ENCODE measurements at regions not wholly inside any gene's neighbourhood (a gene's known extent, or its start where the extent isn't known, plus 50 kb on each side); places are given as distances from the start of the nearest gene placed in this dataset.

DNA sequence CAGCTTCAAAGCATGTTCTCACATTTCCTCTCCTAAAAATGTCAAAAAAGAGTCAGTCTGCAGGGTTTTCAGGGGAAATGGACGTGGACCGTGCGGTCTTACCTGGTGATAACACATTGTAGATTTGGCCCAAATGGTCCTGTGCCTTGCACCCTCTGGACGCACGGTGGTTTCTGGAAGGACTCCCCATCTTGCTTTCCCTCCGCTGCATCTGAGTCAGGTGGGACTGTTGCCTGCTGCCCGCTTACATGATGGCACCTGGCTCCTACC, 1290.1 kb downstream of the TBC1D22A start:
- no peak for DNase-seq (ENCODE audit: low read depth, low spot score)
- in situ Hi-C loops (cut with HindIII; ENCODE audit: low pct_unique_long_range_greater_than_20kb, low sequenced_read_pairs) = no loop called here

DNA sequence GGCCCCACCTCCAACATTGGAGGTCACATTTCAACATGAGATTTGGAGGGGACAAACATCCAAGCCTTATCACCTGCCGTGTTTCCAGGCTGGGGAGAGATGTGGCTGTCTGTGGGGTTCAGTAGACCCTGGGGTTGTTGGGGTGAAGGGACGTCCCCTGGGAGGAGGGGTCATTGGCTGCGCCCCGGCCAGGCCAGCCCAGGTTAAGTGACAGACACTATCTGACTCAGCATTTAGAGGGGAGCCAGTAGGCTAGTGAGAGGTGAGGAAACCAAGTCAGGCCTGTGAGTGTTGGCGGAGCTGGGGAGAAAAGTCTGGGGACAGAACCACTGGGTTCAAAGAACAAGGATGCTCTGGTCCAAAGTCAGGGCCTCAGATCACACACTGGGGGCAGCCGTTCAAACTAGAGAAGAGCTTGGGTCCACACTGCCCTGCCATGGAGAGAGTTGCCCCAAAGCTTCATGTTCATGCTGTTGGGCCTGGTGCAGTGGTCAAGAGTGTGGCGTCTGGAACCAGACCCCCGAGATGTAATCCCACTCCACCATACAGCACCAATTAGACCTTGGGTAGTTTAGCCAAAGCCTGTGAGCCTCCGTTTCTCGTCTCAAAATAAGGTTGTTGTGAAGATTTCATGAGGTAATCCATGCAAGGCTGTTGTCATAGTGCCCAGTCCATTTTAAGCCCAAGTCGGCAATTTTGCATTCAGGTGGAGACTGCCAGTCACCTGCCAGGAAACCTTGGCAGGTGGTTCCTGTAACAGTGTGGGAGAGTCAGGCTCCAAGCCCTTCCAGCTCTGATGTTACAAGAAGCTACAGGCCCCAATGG, 1289.6 kb downstream of the TBC1D22A start:
- DNase-seq (ENCODE audit: low read depth, low spot score) = no peak
- in situ Hi-C loops (cut with HindIII; ENCODE audit: low pct_unique_long_range_greater_than_20kb, low sequenced_read_pairs) = no loop called here

DNA sequence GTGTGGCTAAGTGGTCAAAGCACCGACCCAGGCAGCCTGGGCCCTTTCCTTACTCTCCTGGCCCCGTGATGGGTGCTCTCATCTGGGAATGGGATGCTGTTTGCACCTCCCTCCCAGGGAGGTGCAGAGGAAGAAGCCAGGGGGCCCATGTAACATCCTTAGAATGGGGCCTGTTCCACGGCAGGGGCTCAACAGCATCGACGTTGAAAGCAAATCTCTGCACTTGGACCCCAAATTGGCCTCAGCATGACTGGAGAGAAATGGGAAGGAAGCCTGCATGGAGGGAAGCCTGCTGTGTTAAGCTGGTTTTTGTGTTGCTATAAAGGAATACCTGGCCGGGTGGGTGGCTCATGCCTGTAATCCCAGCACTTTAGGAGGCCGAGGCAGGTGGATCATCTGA, 1288.4 kb downstream of the TBC1D22A start:
- no peak for DNase-seq (ENCODE audit: low read depth, low spot score)
- in situ Hi-C loops (cut with HindIII; ENCODE audit: low pct_unique_long_range_greater_than_20kb, low sequenced_read_pairs) = no loop called here

DNA sequence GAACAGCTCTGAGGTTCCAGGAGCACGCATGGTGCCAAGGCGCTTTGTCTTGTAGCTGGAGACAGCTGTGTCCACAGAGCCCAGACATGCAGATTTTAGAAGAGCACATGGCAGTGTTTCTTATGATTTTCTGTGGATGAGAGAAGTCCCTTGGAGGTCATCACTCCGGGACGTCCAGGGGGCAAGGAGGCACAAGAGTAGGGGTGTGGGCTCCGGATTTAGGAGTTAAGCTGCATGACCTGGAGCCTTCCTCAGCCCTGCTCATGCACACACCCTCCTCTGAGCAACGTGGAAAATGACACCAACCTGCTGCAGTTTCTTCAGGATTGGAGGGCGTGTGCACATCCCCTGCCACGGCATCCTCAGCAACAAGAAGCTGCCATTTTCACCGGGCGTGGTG, 1286.7 kb downstream of the TBC1D22A start:
- no peak for DNase-seq (ENCODE audit: low read depth, low spot score)
- in situ Hi-C loops (cut with HindIII; ENCODE audit: low pct_unique_long_range_greater_than_20kb, low sequenced_read_pairs) = no loop called here

DNA sequence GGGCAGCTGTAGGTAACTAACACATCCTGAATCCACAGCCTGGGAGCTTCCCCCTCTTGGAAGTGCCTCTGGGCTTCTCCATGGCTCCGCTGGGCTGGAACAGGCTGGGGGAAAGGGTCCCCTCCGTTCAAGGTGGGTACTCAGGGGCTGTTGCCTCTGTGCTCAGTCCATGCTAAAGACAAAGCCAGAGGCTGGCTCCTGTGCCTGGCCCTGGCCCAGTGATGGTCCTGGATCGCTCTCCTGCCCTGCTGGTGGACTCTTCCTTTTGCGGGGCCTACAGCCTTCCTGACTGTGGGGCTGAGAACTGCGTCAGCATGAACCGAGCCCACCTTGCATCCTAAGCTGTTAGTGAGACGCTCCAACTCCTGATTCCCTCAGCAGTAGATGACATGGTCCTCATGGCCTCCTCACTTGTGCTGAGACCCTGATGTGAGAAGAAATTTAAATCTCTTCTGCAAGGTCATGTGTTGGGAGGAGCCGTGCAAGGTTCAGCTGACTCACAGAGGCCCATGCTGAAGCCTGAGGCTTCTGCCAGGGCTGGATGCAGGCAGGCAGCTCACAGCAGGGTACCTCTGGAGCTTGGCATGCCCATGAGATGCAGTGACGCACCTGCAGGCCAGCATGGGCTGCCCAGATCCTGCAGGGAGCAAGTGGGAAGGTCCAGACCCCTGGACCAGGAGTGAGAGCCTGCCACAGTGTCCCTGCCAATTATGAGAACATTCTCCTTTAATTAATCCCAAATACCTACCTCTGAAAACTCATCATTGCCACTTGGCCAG, 1285.5 kb downstream of the TBC1D22A start:
- DNase-seq (ENCODE audit: low read depth, low spot score) = no peak

DNA sequence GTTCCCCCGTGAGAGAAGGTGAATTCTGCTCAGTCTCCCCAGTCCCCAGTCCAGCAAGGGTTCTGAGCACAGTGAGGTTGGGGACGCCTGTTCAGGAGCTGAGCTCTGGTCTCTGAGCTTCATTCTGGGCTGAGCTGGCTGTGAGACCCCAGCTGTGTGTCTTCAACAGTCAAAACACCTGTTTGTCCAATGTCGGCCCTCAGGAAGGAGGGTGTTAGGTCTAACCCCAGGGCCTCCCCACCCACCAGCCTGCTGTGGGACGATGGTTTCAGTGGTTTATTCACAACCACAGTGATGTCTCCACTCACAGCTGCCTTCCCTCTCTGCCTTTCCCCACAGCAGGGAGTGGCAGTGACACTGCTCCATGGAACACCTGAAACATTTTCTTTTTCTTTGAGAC, 1282.9 kb downstream of the TBC1D22A start:
- in situ Hi-C loops (cut with HindIII; ENCODE audit: low pct_unique_long_range_greater_than_20kb, low sequenced_read_pairs) = no loop called here
- DNase-seq (ENCODE audit: low read depth, low spot score) = no peak

More for the DNA sequence above, 1285.5 kb downstream of the TBC1D22A start:
- in situ Hi-C loops (cut with HindIII; ENCODE audit: low pct_unique_long_range_greater_than_20kb, low sequenced_read_pairs) = no loop called here

DNA sequence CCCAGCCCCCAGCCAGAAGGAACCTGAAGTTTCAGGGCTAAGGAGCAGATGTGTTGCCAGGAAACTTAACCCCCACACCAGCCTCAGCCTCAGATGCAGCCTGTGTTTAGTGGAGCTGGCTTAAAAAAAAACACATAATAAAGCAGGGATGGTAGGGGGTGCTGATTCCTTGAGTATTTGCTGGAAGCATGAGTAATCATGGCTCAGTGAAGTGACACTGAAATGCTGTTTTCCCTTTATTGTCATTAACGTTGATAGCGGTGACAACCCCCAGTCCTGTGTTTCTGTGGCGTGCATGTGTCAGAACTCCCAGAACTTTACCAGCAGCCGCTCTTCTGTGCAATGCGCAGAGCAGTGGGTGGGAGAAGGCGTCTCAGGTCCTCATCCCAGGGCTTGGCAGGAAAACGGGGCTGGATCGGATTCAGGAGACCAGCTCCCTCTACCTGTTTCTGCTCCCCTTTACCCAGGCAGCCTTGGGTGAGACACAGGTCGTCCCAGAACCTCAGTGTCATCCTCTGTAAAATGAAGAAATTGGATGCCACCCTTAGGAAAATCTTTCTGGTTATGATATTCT, 1282.1 kb downstream of the TBC1D22A start:
- no peak for DNase-seq (ENCODE audit: low read depth, low spot score)
- in situ Hi-C loops (cut with HindIII; ENCODE audit: low pct_unique_long_range_greater_than_20kb, low sequenced_read_pairs) = no loop called here

DNA sequence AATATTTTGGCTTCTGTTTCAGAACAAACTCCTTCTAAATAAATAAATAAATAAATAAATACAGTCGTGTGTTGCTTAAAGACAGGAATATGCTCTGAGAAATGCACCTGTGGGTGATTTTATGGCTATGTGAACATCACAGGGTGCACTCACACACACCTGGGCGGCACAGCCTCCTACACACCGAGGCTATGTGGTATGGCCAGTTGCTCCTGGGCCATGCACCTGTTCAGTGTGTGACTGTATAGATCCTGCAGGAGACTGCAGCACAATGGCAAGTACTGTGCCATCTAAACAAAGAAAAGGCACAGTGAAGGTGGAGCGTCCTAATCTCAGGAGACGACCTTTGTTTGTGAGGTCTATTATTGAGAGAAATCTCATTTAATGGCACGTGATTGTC, 1281.1 kb downstream of the TBC1D22A start:
- in situ Hi-C loops (cut with HindIII; ENCODE audit: low pct_unique_long_range_greater_than_20kb, low sequenced_read_pairs) = no loop called here
- no peak for DNase-seq (ENCODE audit: low read depth, low spot score)

DNA sequence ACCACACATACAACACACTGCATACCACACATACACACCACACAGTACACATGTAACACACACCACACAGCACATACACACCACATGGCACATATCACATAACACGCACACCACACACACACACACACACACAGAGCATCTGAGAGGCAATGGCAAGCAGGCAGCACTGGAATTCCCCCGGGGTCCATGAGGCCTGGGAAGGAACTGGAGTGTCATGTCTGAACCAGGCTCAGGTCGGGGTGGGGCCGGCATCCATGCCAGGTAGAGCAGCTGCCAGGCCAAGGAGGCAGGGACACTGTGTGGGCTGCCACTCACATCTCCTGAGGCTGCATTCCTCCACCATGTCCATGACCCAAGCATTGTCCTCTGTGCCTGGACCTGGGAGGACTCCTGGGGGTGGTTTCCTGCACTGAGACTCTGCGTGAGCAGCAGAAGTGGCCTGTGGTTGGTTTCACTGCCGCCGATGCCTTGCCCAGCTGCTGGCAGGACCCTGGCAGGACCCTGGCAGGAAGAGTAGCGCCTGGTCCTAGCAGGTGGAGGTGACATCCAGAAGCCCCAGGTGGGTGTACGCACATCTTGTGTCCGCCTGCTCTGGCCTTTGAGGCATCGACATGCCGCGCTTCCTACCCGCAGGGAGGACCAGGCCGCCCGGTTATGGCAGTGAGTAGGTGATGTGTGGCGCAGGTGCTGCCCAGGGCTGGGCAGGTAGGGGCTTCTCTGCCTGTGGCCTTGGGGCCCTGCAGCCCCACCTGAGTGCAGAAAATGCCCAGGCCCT, 1280.4 kb downstream of the TBC1D22A start:
- in situ Hi-C loops (cut with HindIII; ENCODE audit: low pct_unique_long_range_greater_than_20kb, low sequenced_read_pairs) = no loop called here
- DNase-seq (ENCODE audit: low read depth, low spot score) = no peak

DNA sequence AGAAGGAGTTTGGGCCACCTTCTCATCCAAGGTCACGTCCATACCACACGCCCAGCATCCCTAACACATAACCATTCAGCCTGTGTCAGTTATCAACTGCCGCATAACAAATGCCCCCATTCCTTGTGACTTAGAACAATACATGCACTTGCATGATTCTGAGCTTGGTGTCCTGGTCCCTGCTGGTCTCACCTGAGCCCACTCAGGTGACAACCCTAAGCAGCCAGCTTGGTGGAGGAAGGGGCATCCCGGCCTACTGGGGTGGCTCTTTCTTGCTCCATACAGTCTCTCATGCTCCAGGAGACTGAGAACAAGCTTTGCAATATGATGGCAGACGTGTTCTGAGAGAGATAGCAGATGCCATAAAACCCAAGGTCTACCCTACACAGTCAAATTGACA, 1276.9 kb downstream of the TBC1D22A start:
- in situ Hi-C loops (cut with HindIII; ENCODE audit: low pct_unique_long_range_greater_than_20kb, low sequenced_read_pairs) = no loop called here
- no peak for DNase-seq (ENCODE audit: low read depth, low spot score)

DNA sequence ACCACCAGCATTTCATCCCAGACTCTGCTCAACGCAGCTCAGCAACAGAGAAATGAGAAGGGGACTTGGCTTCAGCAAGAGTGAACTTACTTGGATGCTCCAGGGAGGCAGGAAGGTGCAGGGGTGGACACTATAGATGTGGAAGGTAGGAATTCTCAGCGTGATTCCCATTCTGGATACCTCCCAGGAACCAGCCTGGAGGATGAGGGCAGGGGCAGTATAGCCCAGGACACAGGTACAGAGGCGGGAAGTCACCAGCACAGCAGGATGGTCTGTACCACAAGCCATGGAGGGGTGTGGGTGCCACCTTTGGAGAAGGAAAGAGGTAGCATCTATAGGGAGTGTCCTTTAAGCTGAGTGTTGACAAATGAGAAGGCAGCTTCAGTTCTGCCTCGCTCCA, 1275.2 kb downstream of the TBC1D22A start:
- DNase-seq (ENCODE audit: low read depth, low spot score) = no peak
- in situ Hi-C loops (cut with HindIII; ENCODE audit: low pct_unique_long_range_greater_than_20kb, low sequenced_read_pairs) = no loop called here

DNA sequence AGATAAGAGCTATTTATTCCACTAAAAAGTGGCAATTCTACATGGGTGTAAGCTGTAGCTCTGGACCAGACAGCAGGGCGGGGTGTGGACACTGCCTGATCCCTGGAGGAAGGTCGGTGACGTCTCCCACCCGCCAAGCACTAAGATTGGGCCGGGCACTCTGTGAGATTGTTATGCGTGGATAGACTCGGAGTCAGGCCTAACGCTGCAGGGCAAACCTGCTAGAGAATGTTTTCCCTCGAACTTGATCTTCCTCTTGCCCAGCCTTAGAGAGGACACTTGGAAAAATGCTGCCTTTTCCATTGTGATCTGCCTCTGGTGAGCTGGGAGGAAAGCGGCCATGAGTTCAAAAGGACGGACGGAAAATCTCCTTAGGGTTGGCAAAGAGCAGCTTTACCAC, 1273.4 kb downstream of the TBC1D22A start:
- no peak for DNase-seq (ENCODE audit: low read depth, low spot score)
- in situ Hi-C loops (cut with HindIII; ENCODE audit: low pct_unique_long_range_greater_than_20kb, low sequenced_read_pairs) = no loop called here

DNA sequence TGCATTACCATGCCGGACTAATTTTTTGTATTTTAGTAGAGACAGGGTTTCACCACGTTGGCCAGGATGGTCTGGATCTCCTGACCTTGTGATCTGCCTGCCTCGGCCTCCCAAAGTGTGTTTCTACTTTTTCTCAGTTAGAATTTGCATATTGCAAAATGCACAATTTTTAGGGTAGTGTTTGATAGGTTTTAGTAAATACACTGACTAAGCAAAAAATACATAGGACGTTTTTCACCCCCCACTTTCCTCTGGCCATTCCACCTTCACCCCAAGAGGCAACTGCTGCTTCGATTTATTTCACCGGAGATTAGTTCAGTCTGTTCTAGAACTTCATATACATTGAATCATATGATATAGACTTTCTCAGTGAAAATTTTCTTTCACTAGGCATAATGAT, 1269.1 kb downstream of the TBC1D22A start:
- DNase-seq (ENCODE audit: low read depth, low spot score) = no peak

DNA sequence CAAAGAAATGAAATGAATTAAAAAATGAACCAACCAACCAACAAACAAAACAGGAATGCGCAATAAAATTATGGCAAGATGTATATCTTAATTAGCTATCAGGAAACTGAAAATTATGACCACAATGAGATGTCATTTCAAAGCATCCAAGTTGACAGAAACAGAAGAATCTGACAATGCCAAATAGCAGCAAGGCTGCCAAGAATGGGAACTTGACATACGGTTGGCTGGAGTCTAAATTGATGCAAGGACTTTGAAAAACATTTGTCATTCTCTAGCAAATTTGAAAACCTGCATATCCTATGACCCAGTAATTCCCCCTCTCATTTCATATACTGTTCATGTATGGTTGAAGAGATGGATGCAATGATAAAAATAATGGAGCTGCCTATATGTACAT, 1262.6 kb downstream of the TBC1D22A start:
- in situ Hi-C loops (cut with HindIII; ENCODE audit: low pct_unique_long_range_greater_than_20kb, low sequenced_read_pairs) = no loop called here
- DNase-seq (ENCODE audit: low read depth, low spot score) = no peak

More for the DNA sequence above, 1269.1 kb downstream of the TBC1D22A start:
- in situ Hi-C loops (cut with HindIII; ENCODE audit: low pct_unique_long_range_greater_than_20kb, low sequenced_read_pairs) = no loop called here

DNA sequence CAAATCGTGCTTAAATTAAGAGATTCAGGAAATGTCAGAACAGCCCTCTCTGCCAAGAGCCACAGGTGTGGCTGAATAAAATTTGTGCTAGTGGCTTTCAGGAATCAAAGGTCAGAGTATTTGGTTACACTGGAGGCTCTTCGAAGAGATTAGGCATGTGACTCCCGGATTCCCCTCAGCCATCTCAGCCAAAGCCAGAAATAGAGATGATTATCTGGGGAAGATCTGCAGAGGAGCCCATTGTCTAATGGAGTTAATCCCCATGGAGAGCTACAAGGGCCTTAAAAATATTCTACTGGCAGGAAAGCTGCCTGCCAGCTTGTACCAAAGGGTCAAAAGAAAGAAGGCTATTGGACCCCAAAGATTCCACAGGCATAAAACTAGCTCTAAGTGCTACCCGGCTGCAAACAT, 1259.5 kb downstream of the TBC1D22A start:
- in situ Hi-C loops (cut with HindIII; ENCODE audit: low pct_unique_long_range_greater_than_20kb, low sequenced_read_pairs) = no loop called here
- no peak for DNase-seq (ENCODE audit: low read depth, low spot score)

DNA sequence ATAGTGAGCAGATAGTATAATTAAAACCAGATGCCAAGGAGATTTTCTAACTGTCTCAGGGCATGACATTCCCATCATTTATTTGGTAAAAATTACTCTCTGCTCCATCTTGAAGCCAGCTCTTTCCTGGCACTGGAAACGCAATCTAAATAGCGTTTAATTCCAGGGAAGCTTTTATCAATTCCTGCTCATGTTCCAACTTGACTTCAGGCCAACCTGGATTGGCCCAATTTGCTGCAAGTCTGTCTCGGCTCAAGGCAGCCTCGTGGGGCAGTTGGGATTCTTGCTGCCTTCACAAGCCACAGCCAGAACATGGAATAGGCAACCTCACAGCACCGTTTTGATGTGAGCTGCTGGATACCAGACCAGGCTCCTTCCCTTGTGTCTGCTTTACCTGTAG, 1255.9 kb downstream of the TBC1D22A start:
- no peak for DNase-seq (ENCODE audit: low read depth, low spot score)
- in situ Hi-C loops (cut with HindIII; ENCODE audit: low pct_unique_long_range_greater_than_20kb, low sequenced_read_pairs) = no loop called here

DNA sequence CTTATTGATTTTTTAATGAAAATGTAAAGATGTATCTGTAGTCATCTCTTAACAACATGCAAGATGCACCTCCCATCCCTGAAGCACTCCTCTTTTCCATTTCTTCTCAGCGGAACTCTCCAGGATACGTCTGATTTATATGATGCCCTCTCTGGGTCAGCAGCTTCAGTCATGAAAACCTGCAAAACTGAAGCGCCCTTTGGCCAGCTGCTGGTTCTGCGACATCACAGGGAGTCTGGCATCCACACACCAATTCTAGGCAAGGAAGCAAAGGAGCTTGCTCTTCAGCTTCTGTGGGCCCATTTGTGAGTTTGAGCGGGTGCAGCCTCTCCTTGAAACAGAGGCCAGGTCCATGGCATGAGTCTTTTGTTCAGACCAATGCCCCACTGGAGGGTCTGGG, 1253.3 kb downstream of the TBC1D22A start:
- in situ Hi-C loops (cut with HindIII; ENCODE audit: low pct_unique_long_range_greater_than_20kb, low sequenced_read_pairs) = no loop called here
- DNase-seq (ENCODE audit: low read depth, low spot score) = no peak

DNA sequence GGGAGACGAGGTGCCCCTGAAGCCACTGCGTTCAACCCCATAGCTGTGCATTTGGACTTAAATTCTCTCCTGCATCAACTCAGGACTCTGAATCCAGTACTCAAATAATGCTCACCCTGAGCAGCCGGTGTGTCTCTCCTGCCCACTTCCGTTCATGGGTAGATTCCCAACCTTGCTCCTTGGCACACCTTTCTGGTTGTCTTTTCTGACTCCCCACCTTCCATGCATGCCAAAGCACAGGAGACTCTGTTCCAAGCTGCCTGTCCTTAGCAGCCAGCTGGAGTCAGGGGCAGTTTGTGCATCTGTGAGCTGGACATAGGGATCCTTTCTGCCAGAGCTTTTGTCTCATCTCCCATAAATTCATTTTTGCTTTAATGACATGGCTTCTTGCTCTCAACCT, 1242.5 kb downstream of the TBC1D22A start:
- no peak for DNase-seq (ENCODE audit: low read depth, low spot score)
- in situ Hi-C loops (cut with HindIII; ENCODE audit: low pct_unique_long_range_greater_than_20kb, low sequenced_read_pairs) = no loop called here

Data from SK-MEL-5 (cell line).